HepG2 (cell line): ENCODE measurements at regions not wholly inside any gene's neighbourhood (a gene's known extent, or its start where the extent isn't known, plus 50 kb on each side); places are given as distances from the start of the nearest gene placed in this dataset.

ENCODE experiments used
- ATAC-seq: fragments of 200-7000 bp; cut with Tn5 transposase; 3 replicates; pipeline ENCODE4 v1.9.1; 2020; ENCODE audit warnings: mild to moderate bottlenecking, moderate library complexity
- BruUV-seq: library from RNA; stranded (reverse); fragments of 400-500 nt; replicated peaks from 2 replicates; lab custom pipeline; 2021; lab: Mats Ljungman, UMichigan
- CTCF ChIA-PET: fragments of 300-600 bp; formaldehyde crosslinking; extraction: SDS; loops from one replicate; lab custom pipeline; 2021; ENCODE audit warnings: low total read pairs, inconsistent platforms, low intra/inter-chr PET ratio; lab: Yijun Ruan, JAX
- POLR2A ChIA-PET: fragments of 350-600 bp; sonication (Branson Sonifier 250); formaldehyde crosslinking; loops from one replicate; lab custom pipeline; 2020; ENCODE audit warnings: antibody characterized with exemption, inconsistent platforms; lab: Yijun Ruan, JAX
- DNase-seq: peaks from one replicate; pipeline ENCODE4 v3.0.0-alpha.2; 2015; ENCODE audit warnings: low spot score
- FAIRE-seq: peaks from 3 replicates; lab custom pipeline; 2011; peaks lifted over from hg19 to GRCh38; lab: Jason Lieb, UNC
- H2AFZ ChIP-seq: one replicate; pipeline ENCODE4 v1.6.1; 2011; ENCODE audit warnings: low read length, inconsistent platforms
- H3K27ac ChIP-seq: fragments of 300-600 bp; 3 replicates; pipeline ENCODE4 v1.8.0; 2011; ENCODE audit warnings: mixed run types, mild to moderate bottlenecking, mixed read lengths, low read length, inconsistent platforms; ENCODE audit not compliant: insufficient read depth; ENCODE audit errors: extremely low read length
- H3K27me3 ChIP-seq, 2 experiments: fragments of 200-600 bp in 1 of 2; 2 replicates in 1 of 2; 3 replicates in 1 of 2; pipeline versions ENCODE4 v1.6.0 to v1.8.0; 2011; ENCODE audit warnings: low read length in 2 of 2, mild to moderate bottlenecking in 2 of 2, moderate library complexity in 2 of 2, inconsistent platforms in 1 of 2; ENCODE audit not compliant: insufficient read depth in 2 of 2, control insufficient read depth in 1 of 2
- H3K36me3 ChIP-seq, 2 experiments: fragments of 200-600 bp in 1 of 2; replicated peaks in 1 of 2; 2 replicates in 1 of 2; 3 replicates in 1 of 2; pipeline versions ENCODE4 v1.5.1 to v1.8.0; 2011; ENCODE audit warnings: low read length in 2 of 2, inconsistent platforms in 1 of 2; ENCODE audit not compliant: insufficient read depth in 2 of 2, control insufficient read depth in 1 of 2
- H3K4me1 ChIP-seq: 2 replicates; pipeline ENCODE4 v1.5.1; 2012; ENCODE audit warnings: low read length, inconsistent platforms; ENCODE audit not compliant: insufficient read depth
- H3K4me2 ChIP-seq: 2 replicates; pipeline ENCODE4 v1.6.0; 2011; ENCODE audit warnings: low read depth, low read length, inconsistent platforms
- H3K4me3 ChIP-seq, 3 experiments: fragments of 200-600 bp in 1 of 3; sonication (generic), shearing (Covaris generic) in 1 of 3; replicated peaks in 1 of 3; 2 replicates each; pipeline ENCODE4 v1.5.1; 2011 to 2016; ENCODE audit warnings: low read length in 3 of 3, inconsistent platforms in 2 of 3, low read depth in 2 of 3, mild to moderate bottlenecking in 2 of 3, control low read depth in 1 of 3, mixed read lengths in 1 of 3; ENCODE audit not compliant: insufficient read depth in 1 of 3
- H3K79me2 ChIP-seq: one replicate; pipeline ENCODE4 v1.6.1; 2011; ENCODE audit warnings: low read length, inconsistent platforms; ENCODE audit not compliant: insufficient read depth
- H3K9ac ChIP-seq: 2 replicates; pipeline ENCODE4 v1.6.0; 2011; ENCODE audit warnings: mild to moderate bottlenecking, low read depth, low read length, inconsistent platforms; ENCODE audit not compliant: insufficient read depth
- H3K9me3 ChIP-seq: 2 replicates; pipeline ENCODE4 v1.5.1; 2012; ENCODE audit warnings: mild to moderate bottlenecking, low read length
- H4K20me1 ChIP-seq: 2 replicates; pipeline ENCODE4 v1.6.0; 2011; ENCODE audit warnings: inconsistent platforms, mild to moderate bottlenecking, low read length, moderate library complexity; ENCODE audit not compliant: insufficient read depth
- ATRX ChIP-seq: sonication (generic); formaldehyde crosslinking; IDR thresholded peaks from 2 replicates; pipeline ENCODE4 v1.4.0; 2020; ENCODE audit warnings: missing genetic modification reagents, borderline replicate concordance
- ELF1 ChIP-seq: sonication (generic); formaldehyde crosslinking; IDR thresholded peaks from 2 replicates; pipeline ENCODE4 v1.4.0; 2020; ENCODE audit warnings: missing genetic modification reagents
- HNF4A ChIP-seq: sonication (generic); formaldehyde crosslinking; IDR thresholded peaks from 2 replicates; pipeline ENCODE4 v1.4.0; 2020; ENCODE audit warnings: missing genetic modification reagents
- NBN ChIP-seq: fragments of 450-650 bp; conservative IDR thresholded peaks from 2 replicates; pipeline ENCODE4 v1.6.1; 2017
- NR2F1 ChIP-seq, 2 experiments: fragments of 450-650 bp in 1 of 2; formaldehyde crosslinking in 1 of 2; IDR thresholded peaks; 2 replicates each; pipeline versions ENCODE4 v1.5.0 to v1.6.1; 2016 to 2020; ENCODE audit warnings: mild to moderate bottlenecking in 1 of 2, missing compliant biosample characterization in 1 of 2, missing genetic modification reagents in 1 of 2, moderate library complexity in 1 of 2
- REPIN1 ChIP-seq: sonication (generic); formaldehyde crosslinking; IDR thresholded peaks from 2 replicates; pipeline ENCODE4 v1.8.0; 2022; ENCODE audit warnings: missing genetic modification reagents, low read depth, mild to moderate bottlenecking, borderline replicate concordance
- RFX1 ChIP-seq: fragments of 450-650 bp; IDR thresholded peaks from 2 replicates; pipeline ENCODE4 v1.6.1; 2017
- SP1 ChIP-seq, 2 experiments: fragments of 450-650 bp in 1 of 2; sonication (generic) in 1 of 2; formaldehyde crosslinking in 1 of 2; IDR thresholded peaks; 2 replicates each; pipeline versions ENCODE4 v1.4.0 to v1.6.1; 2016 to 2020; ENCODE audit warnings: missing genetic modification reagents in 1 of 2
- STAT5B ChIP-seq: sonication (generic); formaldehyde crosslinking; IDR thresholded peaks from 2 replicates; pipeline ENCODE4 v1.4.0; 2020; ENCODE audit warnings: missing genetic modification reagents
- TMF1 ChIP-seq: sonication (generic); formaldehyde crosslinking; IDR thresholded peaks from 2 replicates; pipeline ENCODE4 v1.8.1; 2022; ENCODE audit warnings: low read depth, missing genetic modification reagents
- ZNF136 ChIP-seq: sonication (generic); formaldehyde crosslinking; IDR thresholded peaks from 2 replicates; pipeline ENCODE4 v1.8.1; 2022; ENCODE audit warnings: low read depth, mild to moderate bottlenecking, moderate library complexity, missing genetic modification reagents
- ZNF143 ChIP-seq: sonication (generic); formaldehyde crosslinking; IDR thresholded peaks from 2 replicates; pipeline ENCODE4 v1.4.0; 2020; ENCODE audit warnings: missing genetic modification reagents
- ZNF768 ChIP-seq: sonication (generic); formaldehyde crosslinking; IDR thresholded peaks from 2 replicates; pipeline ENCODE4 v1.4.0; 2020; ENCODE audit warnings: missing genetic modification reagents
- WGBS: methylation state at CpG from one replicate; pipeline ENCODE4 v1.1.6; 2017; ENCODE audit warnings: low lambda C conversion rate; 5-methylcytosine and 5-hydroxymethylcytosine counted together
- in situ Hi-C: cut with HindIII; loops from 2 replicates; pipeline ENCODE4 v1.10.0; 2017; ENCODE audit warnings: low pct_unique_long_range_greater_than_20kb; ENCODE audit not compliant: extremely low pct_ligation_motif_present
- intact Hi-C: fragments of 100-400 bp; cut with micrococcal nuclease; formaldehyde crosslinking; loops from one replicate; pipeline ENCODE4 v1.10.0; 2022; ENCODE audit not compliant: unreplicated experiment
- TF ChIP-seq, protein P1 (sequence below): sonication (generic); formaldehyde crosslinking; IDR thresholded peaks from 2 replicates; pipeline ENCODE4 v1.4.0; 2020; ENCODE audit warnings: missing genetic modification reagents, mild to moderate bottlenecking, borderline replicate concordance
- TF ChIP-seq, protein P2 (sequence below): sonication (generic); formaldehyde crosslinking; IDR thresholded peaks from 2 replicates; pipeline ENCODE4 v1.8.0; 2022; ENCODE audit warnings: mild to moderate bottlenecking, missing genetic modification reagents
- TF ChIP-seq, protein P3 (sequence below): IDR thresholded peaks from 2 replicates; pipeline ENCODE4 v1.6.1; 2016; ENCODE audit warnings: missing biosample characterization, missing genetic modification reagents, low read depth
- TF ChIP-seq, protein P4 (sequence below): sonication (generic); formaldehyde crosslinking; IDR thresholded peaks from 2 replicates; pipeline ENCODE4 v1.5.0; 2020; ENCODE audit warnings: missing genetic modification reagents, mild to moderate bottlenecking, borderline replicate concordance

DNA sequence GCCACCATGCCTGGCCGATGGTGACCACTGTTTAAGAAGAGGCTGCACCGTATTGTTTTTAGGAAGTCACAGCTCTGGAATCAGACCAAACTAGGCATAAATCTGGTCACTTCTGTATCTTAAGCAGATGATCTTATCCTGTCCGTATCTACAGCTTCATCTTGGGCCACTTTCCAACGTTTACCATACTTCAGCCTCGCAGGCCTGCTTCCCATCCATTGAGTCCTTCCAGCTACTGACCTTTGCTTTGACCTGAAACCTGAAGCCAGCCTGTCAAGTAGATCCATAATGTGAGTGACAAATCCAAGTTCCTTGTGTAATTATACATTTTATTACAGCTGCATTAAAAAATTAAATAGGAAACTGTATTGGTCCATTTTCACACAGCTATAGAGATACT lies 1033.0 kb downstream of the CDH11 start (continued):
- TF ChIP-seq NR2F1 (CRISPR knock-in tag; IDR thresholded peaks at IDR 0.05): no peak
- TF ChIP-seq, protein P1, sequence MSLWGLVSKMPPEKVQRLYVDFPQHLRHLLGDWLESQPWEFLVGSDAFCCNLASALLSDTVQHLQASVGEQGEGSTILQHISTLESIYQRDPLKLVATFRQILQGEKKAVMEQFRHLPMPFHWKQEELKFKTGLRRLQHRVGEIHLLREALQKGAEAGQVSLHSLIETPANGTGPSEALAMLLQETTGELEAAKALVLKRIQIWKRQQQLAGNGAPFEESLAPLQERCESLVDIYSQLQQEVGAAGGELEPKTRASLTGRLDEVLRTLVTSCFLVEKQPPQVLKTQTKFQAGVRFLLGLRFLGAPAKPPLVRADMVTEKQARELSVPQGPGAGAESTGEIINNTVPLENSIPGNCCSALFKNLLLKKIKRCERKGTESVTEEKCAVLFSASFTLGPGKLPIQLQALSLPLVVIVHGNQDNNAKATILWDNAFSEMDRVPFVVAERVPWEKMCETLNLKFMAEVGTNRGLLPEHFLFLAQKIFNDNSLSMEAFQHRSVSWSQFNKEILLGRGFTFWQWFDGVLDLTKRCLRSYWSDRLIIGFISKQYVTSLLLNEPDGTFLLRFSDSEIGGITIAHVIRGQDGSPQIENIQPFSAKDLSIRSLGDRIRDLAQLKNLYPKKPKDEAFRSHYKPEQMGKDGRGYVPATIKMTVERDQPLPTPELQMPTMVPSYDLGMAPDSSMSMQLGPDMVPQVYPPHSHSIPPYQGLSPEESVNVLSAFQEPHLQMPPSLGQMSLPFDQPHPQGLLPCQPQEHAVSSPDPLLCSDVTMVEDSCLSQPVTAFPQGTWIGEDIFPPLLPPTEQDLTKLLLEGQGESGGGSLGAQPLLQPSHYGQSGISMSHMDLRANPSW: no peak
- TF ChIP-seq ZNF143 (CRISPR knock-in tag): no peak

DNA sequence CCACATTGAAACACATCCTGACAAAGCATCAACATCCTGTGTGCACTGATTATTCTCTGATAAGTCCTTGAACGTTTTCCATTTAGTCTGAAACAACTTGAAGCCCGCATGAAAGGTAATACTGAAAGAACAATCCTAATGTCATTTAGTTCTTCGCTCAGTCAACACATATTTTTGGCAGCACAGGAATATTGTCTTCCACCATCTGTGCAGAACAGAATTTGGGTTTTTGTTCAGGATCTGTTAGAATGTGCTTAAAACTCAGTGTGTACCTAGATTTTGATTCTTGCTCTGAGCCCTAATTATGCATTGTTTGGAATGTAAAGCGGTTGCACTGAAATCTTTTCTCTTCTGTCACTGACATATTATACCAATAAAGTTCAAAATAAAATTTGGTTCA lies 1036.6 kb downstream of the CDH11 start:
- FAIRE-seq (no peak), ATAC-seq (no peak)
- CTCF ChIA-PET: no interaction called here
- no peaks in the 10 kb centered on the region for H3K27me3 ChIP-seq
- H3K36me3 ChIP-seq: no peaks in the 10 kb centered on the region
- no peak overlapping the region for H3K4me2 ChIP-seq
- TF ChIP-seq TMF1 (CRISPR knock-in tag) (no peak), HNF4A (CRISPR knock-in tag) (no peak), ELF1 (CRISPR knock-in tag) (no peak), NBN (no peak), STAT5B (CRISPR knock-in tag) (no peak), ZNF136 (CRISPR knock-in tag) (no peak), ATRX (CRISPR knock-in tag) (no peak), REPIN1 (CRISPR knock-in tag) (no peak), ZNF768 (CRISPR knock-in tag) (no peak), RFX1 (no peak), SP1 (IDR thresholded peaks at IDR 0.05) (no peak), SP1 (CRISPR knock-in tag; IDR thresholded peaks at IDR 0.05) (no peak)
- TF ChIP-seq, protein P2, sequence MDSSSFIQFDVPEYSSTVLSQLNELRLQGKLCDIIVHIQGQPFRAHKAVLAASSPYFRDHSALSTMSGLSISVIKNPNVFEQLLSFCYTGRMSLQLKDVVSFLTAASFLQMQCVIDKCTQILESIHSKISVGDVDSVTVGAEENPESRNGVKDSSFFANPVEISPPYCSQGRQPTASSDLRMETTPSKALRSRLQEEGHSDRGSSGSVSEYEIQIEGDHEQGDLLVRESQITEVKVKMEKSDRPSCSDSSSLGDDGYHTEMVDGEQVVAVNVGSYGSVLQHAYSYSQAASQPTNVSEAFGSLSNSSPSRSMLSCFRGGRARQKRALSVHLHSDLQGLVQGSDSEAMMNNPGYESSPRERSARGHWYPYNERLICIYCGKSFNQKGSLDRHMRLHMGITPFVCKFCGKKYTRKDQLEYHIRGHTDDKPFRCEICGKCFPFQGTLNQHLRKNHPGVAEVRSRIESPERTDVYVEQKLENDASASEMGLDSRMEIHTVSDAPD (CRISPR knock-in tag): no peak
- TF ChIP-seq, protein P3, sequence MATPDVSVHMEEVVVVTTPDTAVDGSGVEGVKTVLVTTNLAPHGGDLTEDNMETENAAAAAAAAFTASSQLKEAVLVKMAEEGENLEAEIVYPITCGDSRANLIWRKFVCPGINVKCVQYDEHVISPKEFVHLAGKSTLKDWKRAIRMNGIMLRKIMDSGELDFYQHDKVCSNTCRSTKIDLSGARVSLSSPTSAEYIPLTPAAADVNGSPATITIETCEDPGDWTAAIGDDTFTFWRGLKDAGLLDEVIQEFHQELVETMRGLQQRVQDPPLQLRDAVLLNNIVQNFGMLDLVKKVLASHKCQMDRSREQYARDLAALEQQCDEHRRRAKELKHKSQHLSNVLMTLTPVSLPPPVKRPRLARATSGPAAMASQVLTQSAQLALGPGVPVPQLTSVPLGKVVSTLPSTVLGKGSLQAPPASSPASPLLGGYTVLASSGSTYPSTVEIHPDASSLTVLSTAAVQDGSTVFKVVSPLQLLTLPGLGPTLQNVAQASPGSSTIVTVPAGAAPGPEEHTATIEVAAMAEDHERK (CRISPR knock-in tag): no peak
- TF ChIP-seq, protein P4, sequence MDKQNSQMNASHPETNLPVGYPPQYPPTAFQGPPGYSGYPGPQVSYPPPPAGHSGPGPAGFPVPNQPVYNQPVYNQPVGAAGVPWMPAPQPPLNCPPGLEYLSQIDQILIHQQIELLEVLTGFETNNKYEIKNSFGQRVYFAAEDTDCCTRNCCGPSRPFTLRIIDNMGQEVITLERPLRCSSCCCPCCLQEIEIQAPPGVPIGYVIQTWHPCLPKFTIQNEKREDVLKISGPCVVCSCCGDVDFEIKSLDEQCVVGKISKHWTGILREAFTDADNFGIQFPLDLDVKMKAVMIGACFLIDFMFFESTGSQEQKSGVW (CRISPR knock-in tag): no peak
- TF ChIP-seq, all 625 proteins: peak for 0
- no TSS peak for BruUV-seq
- Histone ChIP-seq H3K79me2 (no peaks in the 10 kb centered on the region), H2AFZ (no peak overlapping the region), H3K4me1 (no peaks in the 10 kb centered on the region), H3K9ac (no peak overlapping the region), H3K4me3 (no peak overlapping the region), H4K20me1 (no peaks in the 10 kb centered on the region), H3K27ac (no peak overlapping the region), H3K9me3 (no peaks in the 10 kb centered on the region)
- in situ Hi-C loops (no loop called here), intact Hi-C loops (loop anchor here (5.0 kb wide), 1 partner anchor 372 kb away; no protein-coding TSS in a partner anchor)
- POLR2A ChIA-PET: no interaction called here
- WGBS: 26% methylated on average over 4 of the region's 4 CpGs
- DNase-seq: no peak
